ENCODE measurements at regions not wholly inside any gene's neighbourhood (a gene's known extent, or its start where the extent isn't known, plus 50 kb on each side); places are given as distances from the start of the nearest gene placed in this dataset.

GRCh38 chr7:131238347-131238931 lies 89.2 kb upstream of the MKLN1 start:
- Histone ChIP-seq H3K4me2 (ENCODE audit: insufficient read depth, low read length) (peak overlapping the region; percentile 58), H2AFZ (ENCODE audit: low read depth, low read length) (peak overlapping the region; percentile 30), H3K27ac (ENCODE audit: insufficient read depth, low read depth, low read length) (peak overlapping the region; percentile 75), H3K9me1 (replicated peaks; ENCODE audit: control insufficient read depth, extremely low read depth, insufficient read depth, low read length) (no peaks in the 10 kb centered on the region), H4K20me1 (replicated peaks; ENCODE audit: control insufficient read depth, extremely low read depth, insufficient read depth, low read length) (no peaks in the 10 kb centered on the region), H3K27me3 (ENCODE audit: control insufficient read depth in 2 of 2, insufficient read depth in 2 of 2, low read length in 2 of 2) (no peaks in the 10 kb centered on the region), H3K4me1 (ENCODE audit: control insufficient read depth, extremely low read depth, insufficient read depth, low read length) (peaks cover 33% of the 10 kb centered on the region), H3K4me3 (replicated peaks in 1 of 3; ENCODE audit: insufficient read depth in 1 of 3, low read depth in 1 of 3, low read length in 3 of 3) (no peak overlapping the region), H3K79me2 (ENCODE audit: control insufficient read depth, insufficient read depth, low read length) (no peaks in the 10 kb centered on the region), H3K36me3 (ENCODE audit: control insufficient read depth in 2 of 2, extremely low read depth in 1 of 2, insufficient read depth in 2 of 2, low read length in 2 of 2) (no peaks in the 10 kb centered on the region), H3K9me3 (replicated peaks; ENCODE audit: control insufficient read depth, insufficient read depth, low read length) (no peaks in the 10 kb centered on the region), H3K9ac (replicated peaks; ENCODE audit: extremely low read depth, insufficient read depth, low read length) (no peak overlapping the region)
- intact Hi-C loops (cut with micrococcal nuclease) = loop anchor here (2.0 kb wide), 1 partner anchor 88 kb away; the partner anchor contains the start of gene MKLN1
- ChIA-PET CTCF (interaction anchor here (0.6 to 1.3 kb wide), 2 partner anchors 15 to 17 kb away, joined by 3 read pairs; no protein-coding TSS in a partner anchor), POLR2A (no interaction called here)
- TF ChIP-seq MAX (IDR thresholded peaks at IDR 0.05; ENCODE audit: insufficient read depth, insufficient read length) (no peak), JUN (IDR thresholded peaks at IDR 0.05; ENCODE audit: borderline replicate concordance, insufficient read depth, insufficient read length, low read depth) (peak; percentile 63), FOS (IDR thresholded peaks at IDR 0.05; ENCODE audit: borderline replicate concordance, insufficient read depth, low read length) (peak; percentile 75), EZH2 (IDR thresholded peaks at IDR 0.05; ENCODE audit: borderline replicate concordance, low read depth, low read length, severe bottlenecking) (no peak), MYC (IDR thresholded peaks at IDR 0.05; ENCODE audit: low read depth, low read length) (no peak), POLR2A (IDR thresholded peaks at IDR 0.05; ENCODE audit: low read depth, low read length) (no peak), POLR2AphosphoS5 (IDR thresholded peaks at IDR 0.05; ENCODE audit: insufficient read depth, low read depth, low read length) (peak; percentile 55), GATA2 (IDR thresholded peaks at IDR 0.05; ENCODE audit: insufficient read depth, insufficient read length, low read depth, low read length) (no peak)
- TF ChIP-seq, protein P1, sequence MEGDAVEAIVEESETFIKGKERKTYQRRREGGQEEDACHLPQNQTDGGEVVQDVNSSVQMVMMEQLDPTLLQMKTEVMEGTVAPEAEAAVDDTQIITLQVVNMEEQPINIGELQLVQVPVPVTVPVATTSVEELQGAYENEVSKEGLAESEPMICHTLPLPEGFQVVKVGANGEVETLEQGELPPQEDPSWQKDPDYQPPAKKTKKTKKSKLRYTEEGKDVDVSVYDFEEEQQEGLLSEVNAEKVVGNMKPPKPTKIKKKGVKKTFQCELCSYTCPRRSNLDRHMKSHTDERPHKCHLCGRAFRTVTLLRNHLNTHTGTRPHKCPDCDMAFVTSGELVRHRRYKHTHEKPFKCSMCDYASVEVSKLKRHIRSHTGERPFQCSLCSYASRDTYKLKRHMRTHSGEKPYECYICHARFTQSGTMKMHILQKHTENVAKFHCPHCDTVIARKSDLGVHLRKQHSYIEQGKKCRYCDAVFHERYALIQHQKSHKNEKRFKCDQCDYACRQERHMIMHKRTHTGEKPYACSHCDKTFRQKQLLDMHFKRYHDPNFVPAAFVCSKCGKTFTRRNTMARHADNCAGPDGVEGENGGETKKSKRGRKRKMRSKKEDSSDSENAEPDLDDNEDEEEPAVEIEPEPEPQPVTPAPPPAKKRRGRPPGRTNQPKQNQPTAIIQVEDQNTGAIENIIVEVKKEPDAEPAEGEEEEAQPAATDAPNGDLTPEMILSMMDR (IDR thresholded peaks at IDR 0.05; ENCODE audit: extremely low read depth in 1 of 2, insufficient read depth in 1 of 2, low read depth in 1 of 2, low read length in 2 of 2) = no peak
- DNase-seq (ENCODE audit: low read depth, low spot score) = peak; percentile 65
- no TSS peak for BruUV-seq (replicated peaks)
- FAIRE-seq = peak; percentile 88
- dilution Hi-C loops (cut with MboI; ENCODE audit: extremely low pct_ligation_motif_present, low sequenced_read_pairs) = no loop called here
